ENCODE measurements at regions not wholly inside any gene's neighbourhood (a gene's known extent, or its start where the extent isn't known, plus 50 kb on each side); places are given as distances from the start of the nearest gene placed in this dataset.
"Not testable (repeated sequence)": the region's sequence is repeated elsewhere in the genome, so short reads cannot be mapped to it uniquely, and the experiment has no call there.

GRCh38 chr5:173430394-173430793 is 102.2 kb upstream of the STC2 start:
- DNase-seq (ENCODE audit: low read depth), result no peak

GRCh38 chr5:173429489-173430150 is 101.4 kb upstream of the STC2 start:
- DNase-seq (ENCODE audit: low read depth), result peak; percentile 36

GRCh38 chr5:173423452-173424117 is 95.4 kb upstream of the STC2 start:
- DNase-seq (ENCODE audit: low read depth), result no peak

DNA sequence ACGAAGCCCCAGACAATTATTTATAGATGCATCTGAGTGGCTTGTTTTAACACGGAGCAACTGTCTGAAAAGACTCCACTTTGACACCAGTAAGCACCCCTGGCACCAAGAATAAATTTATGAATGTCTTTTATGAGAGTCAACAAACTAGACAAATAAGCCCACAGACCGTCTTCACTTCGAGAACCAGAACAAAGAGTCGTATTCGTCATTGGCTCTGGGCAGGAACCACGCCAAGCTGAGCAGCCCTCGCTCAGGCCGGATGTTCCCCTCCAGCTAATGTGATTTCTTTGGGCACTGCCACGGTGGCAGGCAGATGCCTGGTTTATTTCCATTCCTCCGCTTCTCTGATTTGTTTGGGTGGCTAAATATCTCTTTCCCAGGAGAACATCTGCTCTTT is 91.9 kb upstream of the STC2 start:
- no peak for DNase-seq (ENCODE audit: low read depth)

DNA sequence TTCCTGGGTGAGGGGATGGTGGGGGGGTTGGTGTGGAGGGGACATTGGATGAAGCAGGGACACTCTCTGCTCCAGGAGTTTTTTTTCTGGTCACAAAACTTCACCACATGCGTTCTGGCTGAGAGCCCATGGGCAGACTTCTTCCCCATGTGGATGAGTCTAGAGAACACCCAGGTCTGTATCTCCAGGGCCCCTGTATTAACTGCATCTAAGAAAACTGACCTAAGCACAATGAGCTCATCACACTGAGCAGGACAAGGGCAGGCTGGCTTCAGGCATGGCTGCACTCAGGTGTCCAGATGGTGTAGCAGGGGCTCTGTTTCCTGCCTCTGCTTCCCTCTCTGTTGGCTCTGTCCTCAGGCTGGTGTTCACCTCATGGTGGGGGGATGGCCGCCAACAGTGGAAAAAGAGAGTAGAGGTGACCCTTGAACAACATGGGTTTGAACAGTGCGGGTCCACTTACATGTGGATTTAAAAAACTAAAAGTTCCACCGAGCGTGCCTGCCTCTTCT is 85.3 kb upstream of the STC2 start:
- no peak for DNase-seq (ENCODE audit: low read depth)

- DNase-seq (ENCODE audit: low read depth), result peak; percentile 23
Measured at GRCh38 chr5:173412566-173412965, 84.4 kb upstream of the STC2 start.

DNA sequence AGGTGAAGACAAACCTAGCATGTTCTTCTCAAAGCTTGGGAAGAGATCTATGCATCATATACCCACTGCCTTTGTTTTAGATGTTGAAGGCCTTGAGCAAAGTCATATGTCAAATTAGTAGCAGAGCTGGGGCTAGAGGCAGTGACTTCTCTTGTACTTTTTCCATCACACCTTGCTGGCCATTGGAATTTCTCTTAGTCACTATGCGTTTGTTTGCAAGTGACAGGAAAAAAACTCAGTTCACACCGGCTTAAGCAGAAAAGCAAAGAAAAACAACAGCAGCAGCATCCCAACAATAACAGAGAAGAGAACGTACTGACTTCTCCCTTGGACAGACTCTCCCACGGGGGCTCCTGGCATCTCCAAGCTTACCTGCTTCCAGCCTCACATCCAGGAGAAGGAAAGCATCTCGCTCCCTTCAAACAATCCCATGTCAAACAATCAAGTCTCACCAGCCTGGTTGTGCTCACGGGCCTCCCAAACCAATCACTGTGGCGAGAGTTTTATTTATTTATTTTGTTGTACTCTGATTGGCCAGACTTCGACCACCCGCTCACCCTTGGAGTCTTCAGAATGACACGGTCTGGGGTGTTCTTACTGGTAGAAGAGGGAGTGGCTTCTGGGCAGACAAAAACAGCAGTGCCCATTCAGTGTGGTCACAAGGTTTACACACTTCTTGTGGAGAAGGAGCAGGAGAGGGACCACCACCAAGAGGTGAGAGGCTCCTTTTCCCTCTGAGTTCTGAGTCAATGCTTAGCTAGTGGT is 83.8 kb upstream of the STC2 start:
- DNase-seq (ENCODE audit: low read depth), result no peak

- DNase-seq (ENCODE audit: low read depth), result no peak
Measured at GRCh38 chr5:173410459-173411233, 82.4 kb upstream of the STC2 start.

DNA sequence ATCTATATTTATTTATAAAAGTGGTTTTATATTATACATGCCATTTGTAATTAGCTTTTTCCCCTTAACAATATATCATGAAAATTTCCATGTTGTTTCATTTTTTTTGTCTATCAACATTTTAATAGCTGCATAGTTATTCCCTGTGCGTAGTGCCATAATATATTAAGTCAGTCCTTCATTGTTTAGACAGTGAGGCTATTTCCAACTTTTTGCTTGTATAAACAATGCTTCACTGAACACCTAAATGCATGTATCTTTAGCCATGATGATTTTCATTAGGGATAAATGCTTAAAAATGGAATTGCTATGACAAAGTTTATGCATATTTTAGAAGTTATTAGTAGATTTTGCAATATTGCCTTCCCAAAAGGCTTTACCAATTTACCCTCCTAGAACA is 80.7 kb upstream of the STC2 start:
- DNase-seq (ENCODE audit: low read depth), result no peak

- DNase-seq (ENCODE audit: low read depth), result no peak
Measured at GRCh38 chr5:173399851-173400250, 71.6 kb upstream of the STC2 start.

DNA sequence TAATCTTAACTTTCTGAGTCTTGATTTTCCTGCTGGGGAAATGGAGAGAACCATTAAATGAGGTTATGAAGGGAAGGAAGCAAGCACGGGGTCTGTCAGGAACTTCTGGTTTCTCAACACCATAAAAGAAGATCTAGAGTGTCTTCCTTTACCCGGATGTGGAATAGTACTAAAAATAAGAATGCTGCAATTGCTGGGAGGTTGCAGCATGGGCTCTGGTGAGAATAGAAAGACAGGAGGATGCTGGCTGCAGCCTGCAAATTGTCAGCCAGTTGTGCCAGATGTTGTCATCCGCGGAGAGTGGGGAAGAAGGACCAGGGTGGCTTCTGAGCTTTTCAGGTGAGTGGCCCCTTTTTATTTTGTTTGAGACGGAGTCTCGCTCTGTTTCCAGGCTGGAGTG is 69.3 kb upstream of the STC2 start:
- no peak for DNase-seq (ENCODE audit: low read depth)

DNA sequence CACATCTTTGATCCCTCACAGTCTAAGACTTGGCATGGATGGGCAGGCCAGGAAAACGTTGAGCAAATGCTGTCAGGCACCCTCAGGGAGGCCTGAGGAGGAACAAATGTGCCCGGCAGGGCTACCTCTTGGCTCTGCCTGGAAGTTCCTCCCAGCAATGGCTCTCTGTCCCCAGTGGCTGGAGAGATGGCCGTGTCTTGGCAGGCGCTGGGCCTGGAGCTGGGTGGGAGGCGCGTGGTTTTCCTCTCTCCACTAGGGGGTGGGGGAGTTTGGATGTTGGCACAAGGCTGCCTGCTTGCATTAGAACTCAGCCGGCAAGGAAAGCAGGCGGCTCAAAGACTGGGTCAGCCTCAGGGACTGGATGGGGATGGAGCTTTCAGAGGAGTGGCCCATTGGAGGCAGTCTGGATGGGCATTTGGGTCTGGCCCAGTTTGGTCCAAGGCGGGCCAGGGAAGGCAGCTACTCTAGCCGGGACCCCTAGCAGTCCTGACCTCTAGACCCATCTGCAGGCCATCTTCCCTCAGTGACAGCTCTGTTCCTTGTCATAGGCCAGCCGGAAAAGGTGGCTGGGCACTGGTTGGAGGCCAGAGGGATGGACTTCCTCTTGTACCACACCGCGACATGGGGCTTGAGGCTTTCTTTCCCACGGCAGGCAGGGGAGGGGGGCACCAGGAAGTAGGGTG is 68.2 kb upstream of the STC2 start:
- peak; percentile 25 for DNase-seq (ENCODE audit: low read depth)

DNA sequence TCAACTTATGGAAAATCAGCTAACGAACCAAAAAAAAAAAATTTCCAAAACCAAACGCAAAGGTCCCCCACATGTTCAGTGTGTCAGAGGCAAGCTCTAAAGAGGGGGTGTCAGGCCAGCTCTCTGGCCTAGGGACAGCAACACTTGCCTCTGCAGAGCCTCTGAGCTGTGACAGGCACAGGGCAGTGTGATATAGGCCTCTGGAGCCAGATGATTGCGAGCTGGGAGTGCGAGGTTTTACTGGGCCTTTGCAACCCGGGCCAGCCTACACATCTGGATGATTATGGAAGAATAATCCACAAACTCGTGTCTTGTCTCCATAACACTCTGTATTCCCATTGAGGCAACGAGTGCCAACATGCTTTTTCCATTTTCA is 67.7 kb upstream of the STC2 start:
- DNase-seq (ENCODE audit: low read depth), result no peak

- peak; percentile 81 for DNase-seq (ENCODE audit: low read depth)
Measured at GRCh38 chr5:173395257-173395932, 67.2 kb upstream of the STC2 start.

GRCh38 chr5:173394701-173395100 is 66.5 kb upstream of the STC2 start:
- DNase-seq (ENCODE audit: low read depth), result no peak

DNA sequence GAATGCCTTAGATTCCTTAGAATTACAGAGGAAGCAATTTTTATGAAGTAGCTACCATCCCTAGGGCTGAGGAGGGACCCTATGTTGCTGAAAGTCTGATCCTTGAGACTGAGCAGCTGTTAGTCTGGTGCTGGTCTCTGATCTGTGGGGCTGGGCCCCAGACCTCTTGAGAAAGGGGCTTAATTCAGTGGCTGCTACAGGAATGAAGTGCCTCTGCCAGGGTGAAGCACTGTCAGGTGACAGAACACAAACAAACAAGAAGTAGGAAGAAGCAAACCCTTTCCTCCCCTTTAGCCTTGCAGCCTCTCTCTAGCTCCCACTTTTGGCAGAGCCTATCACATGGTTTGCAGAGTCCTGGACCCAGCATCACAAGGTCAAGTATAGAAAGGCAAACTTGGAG is 64.0 kb upstream of the STC2 start:
- no peak for DNase-seq (ENCODE audit: low read depth)

DNA sequence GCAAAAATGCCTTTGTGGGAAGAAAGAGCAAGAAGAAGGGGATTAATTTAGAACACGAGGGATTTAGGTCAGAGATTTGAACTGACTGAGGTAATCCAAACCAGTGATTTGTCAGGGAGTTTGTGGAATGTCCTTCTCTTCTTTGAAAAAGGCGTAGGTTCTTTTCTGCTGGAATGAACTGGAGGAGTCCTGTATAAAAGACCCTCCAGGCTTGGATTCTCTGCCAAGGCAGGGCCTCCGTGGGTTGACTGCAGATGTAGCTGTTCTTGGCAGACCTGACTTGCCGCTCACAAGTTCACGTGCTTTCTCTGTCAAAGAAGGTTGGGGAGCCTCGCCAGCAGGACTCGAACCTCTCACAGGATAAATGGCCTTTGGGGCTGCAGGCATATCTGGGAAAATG is 62.8 kb upstream of the STC2 start:
- DNase-seq (ENCODE audit: low read depth), result no peak

- not testable (repeated sequence) for DNase-seq (ENCODE audit: low read depth)
Measured at GRCh38 chr5:173387293-173387692, 59.1 kb upstream of the STC2 start.

GRCh38 chr5:173385832-173386360 is 57.7 kb upstream of the STC2 start:
- no peak for DNase-seq (ENCODE audit: low read depth)

DNA sequence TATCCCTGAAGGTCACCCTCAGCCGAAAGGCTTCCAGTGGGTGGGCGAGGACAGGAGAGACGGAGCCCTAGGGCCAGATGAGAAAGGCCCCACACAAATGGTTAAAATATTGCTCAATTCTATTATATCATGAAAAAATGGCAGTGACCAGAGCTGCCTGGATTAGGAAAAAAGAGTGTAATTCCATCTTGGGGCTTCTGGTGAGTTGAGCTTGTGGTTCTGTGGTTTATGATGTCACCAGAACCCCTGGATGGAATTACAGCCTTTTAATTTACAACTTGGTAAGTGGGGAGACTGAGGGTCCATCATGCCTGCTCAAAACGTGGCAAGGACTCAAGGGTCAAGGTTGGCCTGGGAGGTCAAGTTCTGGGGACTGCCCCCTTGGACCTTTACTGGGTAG is 55.5 kb upstream of the STC2 start:
- peak; percentile 76 for DNase-seq (ENCODE audit: low read depth)
